ENCODE measurements at regions not wholly inside any gene's neighbourhood (a gene's known extent, or its start where the extent isn't known, plus 50 kb on each side); places are given as distances from the start of the nearest gene placed in this dataset.

- H3K4me3 ChIP-seq (ENCODE audit: low read depth, low read length): no peak overlapping the region
- no peak overlapping the region for H3K9ac ChIP-seq (ENCODE audit: low read length)
- H3K14ac ChIP-seq (ENCODE audit: low read length): no peak overlapping the region
- WGBS (ENCODE audit: extremely low coverage, insufficient coverage, insufficient read length): no CpG with 5 or more reads among the region's 5 CpGs
- H3K4me2 ChIP-seq (ENCODE audit: low read length): no peak overlapping the region
- H3K79me1 ChIP-seq (ENCODE audit: low read length): no peaks in the 10 kb centered on the region
- H2AFZ ChIP-seq (ENCODE audit: insufficient read depth, low read length, poor library complexity): no peak overlapping the region
- H3K4me1 ChIP-seq (ENCODE audit: control insufficient read depth in 1 of 2, insufficient read depth in 2 of 2, low read length in 2 of 2): peaks cover 0 to 6% of the 10 kb centered on the region in 2 experiments
- no peak overlapping the region for H3K4ac ChIP-seq (ENCODE audit: low read depth, low read length)
- H4K91ac ChIP-seq (ENCODE audit: low read depth, low read length): no peak overlapping the region
- H2BK5ac ChIP-seq (ENCODE audit: low read depth, low read length, poor library complexity): no peak overlapping the region
- no peak overlapping the region for H3K27ac ChIP-seq (ENCODE audit: low read depth, low read length)
- H4K8ac ChIP-seq (ENCODE audit: low read depth, low read length): no peak overlapping the region
- no peaks in the 10 kb centered on the region for H3K9me3 ChIP-seq (ENCODE audit: insufficient read depth, low read depth, low read length)
- DNase-seq: peak in 1 of 2 donors; percentile 39
- H3K23ac ChIP-seq (ENCODE audit: low read length): no peak overlapping the region
- H4K12ac ChIP-seq (ENCODE audit: low read depth, low read length): no peak overlapping the region
- H2BK120ac ChIP-seq (ENCODE audit: insufficient read depth, low read length, poor library complexity): no peak overlapping the region
- H3K36me3 ChIP-seq (ENCODE audit: control insufficient read depth in 1 of 2, insufficient read depth in 2 of 2, low read length in 2 of 2): no peaks in the 10 kb centered on the region
- H3K27me3 ChIP-seq (ENCODE audit: insufficient read depth, low read length): no peaks in the 10 kb centered on the region
- no peak overlapping the region for H2AK5ac ChIP-seq (ENCODE audit: low read length)
- no peak overlapping the region for H2BK12ac ChIP-seq (ENCODE audit: low read length)
- no peaks in the 10 kb centered on the region for H3K79me2 ChIP-seq (ENCODE audit: control insufficient read depth, insufficient read depth, low read length, poor library complexity)
- H3K18ac ChIP-seq (ENCODE audit: low read length): no peak overlapping the region
These were observed 172.8 kb upstream of the EDNRA start for GRCh38 chr4:147307896-147308674.

GRCh38 chr4:147309434-147309833 lies 171.5 kb upstream of the EDNRA start:
- no peaks in the 10 kb centered on the region for H3K9me3 ChIP-seq (ENCODE audit: insufficient read depth, low read depth, low read length)
- DNase-seq: no peak
- no peak overlapping the region for H3K23ac ChIP-seq (ENCODE audit: low read length)
- H3K36me3 ChIP-seq (ENCODE audit: control insufficient read depth in 1 of 2, insufficient read depth in 2 of 2, low read length in 2 of 2): no peaks in the 10 kb centered on the region
- WGBS (ENCODE audit: extremely low coverage, insufficient coverage, insufficient read length): no CpG with 5 or more reads among the region's 4 CpGs
- no peak overlapping the region for H3K4me3 ChIP-seq (ENCODE audit: low read depth, low read length)
- H2AK5ac ChIP-seq (ENCODE audit: low read length): no peak overlapping the region
- no peak overlapping the region for H3K27ac ChIP-seq (ENCODE audit: low read depth, low read length)
- no peak overlapping the region for H4K91ac ChIP-seq (ENCODE audit: low read depth, low read length)
- no peaks in the 10 kb centered on the region for H3K79me1 ChIP-seq (ENCODE audit: low read length)
- H3K4me1 ChIP-seq (ENCODE audit: control insufficient read depth in 1 of 2, insufficient read depth in 2 of 2, low read length in 2 of 2): peaks cover 0 to 6% of the 10 kb centered on the region in 2 experiments
- no peak overlapping the region for H3K18ac ChIP-seq (ENCODE audit: low read length)
- H3K27me3 ChIP-seq (ENCODE audit: insufficient read depth, low read length): no peaks in the 10 kb centered on the region
- H3K79me2 ChIP-seq (ENCODE audit: control insufficient read depth, insufficient read depth, low read length, poor library complexity): no peaks in the 10 kb centered on the region
- H2BK12ac ChIP-seq (ENCODE audit: low read length): no peak overlapping the region
- no peak overlapping the region for H2AFZ ChIP-seq (ENCODE audit: insufficient read depth, low read length, poor library complexity)
- H4K12ac ChIP-seq (ENCODE audit: low read depth, low read length): no peak overlapping the region
- no peak overlapping the region for H3K4me2 ChIP-seq (ENCODE audit: low read length)
- H3K4ac ChIP-seq (ENCODE audit: low read depth, low read length): no peak overlapping the region
- H4K8ac ChIP-seq (ENCODE audit: low read depth, low read length): no peak overlapping the region
- no peak overlapping the region for H3K14ac ChIP-seq (ENCODE audit: low read length)
- H2BK120ac ChIP-seq (ENCODE audit: insufficient read depth, low read length, poor library complexity): no peak overlapping the region
- no peak overlapping the region for H2BK5ac ChIP-seq (ENCODE audit: low read depth, low read length, poor library complexity)
- H3K9ac ChIP-seq (ENCODE audit: low read length): no peak overlapping the region

- no peaks in the 10 kb centered on the region for H3K9me3 ChIP-seq (ENCODE audit: insufficient read depth, low read depth, low read length)
These were observed 170.6 kb upstream of the EDNRA start for GRCh38 chr4:147310312-147310711.

GRCh38 chr4:147311956-147312355 lies 168.9 kb upstream of the EDNRA start:
- Histone ChIP-seq H3K36me3 (ENCODE audit: control insufficient read depth in 1 of 2, insufficient read depth in 2 of 2, low read length in 2 of 2) (no peaks in the 10 kb centered on the region), H3K14ac (ENCODE audit: low read length) (no peak overlapping the region), H3K18ac (ENCODE audit: low read length) (no peak overlapping the region), H3K9ac (ENCODE audit: low read length) (no peak overlapping the region), H3K27ac (ENCODE audit: low read depth, low read length) (no peak overlapping the region), H2AFZ (ENCODE audit: insufficient read depth, low read length, poor library complexity) (no peak overlapping the region), H4K8ac (ENCODE audit: low read depth, low read length) (no peak overlapping the region), H3K4me2 (ENCODE audit: low read length) (no peak overlapping the region), H2AK5ac (ENCODE audit: low read length) (no peak overlapping the region), H3K4me3 (ENCODE audit: low read depth, low read length) (no peak overlapping the region), H3K4ac (ENCODE audit: low read depth, low read length) (no peak overlapping the region), H3K9me3 (ENCODE audit: insufficient read depth, low read depth, low read length) (no peaks in the 10 kb centered on the region), H3K79me1 (ENCODE audit: low read length) (no peaks in the 10 kb centered on the region), H4K91ac (ENCODE audit: low read depth, low read length) (no peak overlapping the region), H3K79me2 (ENCODE audit: control insufficient read depth, insufficient read depth, low read length, poor library complexity) (no peaks in the 10 kb centered on the region), H3K27me3 (ENCODE audit: insufficient read depth, low read length) (no peaks in the 10 kb centered on the region), H2BK120ac (ENCODE audit: insufficient read depth, low read length, poor library complexity) (no peak overlapping the region), H2BK12ac (ENCODE audit: low read length) (no peak overlapping the region), H2BK5ac (ENCODE audit: low read depth, low read length, poor library complexity) (no peak overlapping the region), H3K23ac (ENCODE audit: low read length) (no peak overlapping the region), H3K4me1 (ENCODE audit: control insufficient read depth in 1 of 2, insufficient read depth in 2 of 2, low read length in 2 of 2) (peaks cover 0 to 6% of the 10 kb centered on the region in 2 experiments), H4K12ac (ENCODE audit: low read depth, low read length) (no peak overlapping the region)
- no peak for DNase-seq
- WGBS (ENCODE audit: extremely low coverage, insufficient coverage, insufficient read length): no CpG with 5 or more reads among the region's 2 CpGs

More at GRCh38 chr4:147310312-147310711, 170.6 kb upstream of the EDNRA start:
- no peak overlapping the region for H3K4me2 ChIP-seq (ENCODE audit: low read length)
- no peak overlapping the region for H2AK5ac ChIP-seq (ENCODE audit: low read length)
- H3K36me3 ChIP-seq (ENCODE audit: control insufficient read depth in 1 of 2, insufficient read depth in 2 of 2, low read length in 2 of 2): no peaks in the 10 kb centered on the region
- no peak overlapping the region for H3K27ac ChIP-seq (ENCODE audit: low read depth, low read length)
- peaks cover 0 to 6% of the 10 kb centered on the region in 2 experiments for H3K4me1 ChIP-seq (ENCODE audit: control insufficient read depth in 1 of 2, insufficient read depth in 2 of 2, low read length in 2 of 2)
- no peak overlapping the region for H3K4me3 ChIP-seq (ENCODE audit: low read depth, low read length)
- no peak overlapping the region for H4K91ac ChIP-seq (ENCODE audit: low read depth, low read length)
- no peak overlapping the region for H4K8ac ChIP-seq (ENCODE audit: low read depth, low read length)
- no peak overlapping the region for H2AFZ ChIP-seq (ENCODE audit: insufficient read depth, low read length, poor library complexity)
- no peak overlapping the region for H2BK120ac ChIP-seq (ENCODE audit: insufficient read depth, low read length, poor library complexity)
- no peak overlapping the region for H3K9ac ChIP-seq (ENCODE audit: low read length)
- no peak for DNase-seq
- no peak overlapping the region for H3K4ac ChIP-seq (ENCODE audit: low read depth, low read length)
- no peak overlapping the region for H2BK5ac ChIP-seq (ENCODE audit: low read depth, low read length, poor library complexity)
- no peak overlapping the region for H4K12ac ChIP-seq (ENCODE audit: low read depth, low read length)
- H3K23ac ChIP-seq (ENCODE audit: low read length): no peak overlapping the region
- no peaks in the 10 kb centered on the region for H3K27me3 ChIP-seq (ENCODE audit: insufficient read depth, low read length)
- WGBS (ENCODE audit: extremely low coverage, insufficient coverage, insufficient read length): no CpG with 5 or more reads among the region's 4 CpGs
- no peaks in the 10 kb centered on the region for H3K79me2 ChIP-seq (ENCODE audit: control insufficient read depth, insufficient read depth, low read length, poor library complexity)
- no peak overlapping the region for H2BK12ac ChIP-seq (ENCODE audit: low read length)
- no peaks in the 10 kb centered on the region for H3K79me1 ChIP-seq (ENCODE audit: low read length)
- no peak overlapping the region for H3K14ac ChIP-seq (ENCODE audit: low read length)
- H3K18ac ChIP-seq (ENCODE audit: low read length): no peak overlapping the region
